HFF-Myc (cell line): ENCODE measurements at regions not wholly inside any gene's neighbourhood (a gene's known extent, or its start where the extent isn't known, plus 50 kb on each side); places are given as distances from the start of the nearest gene placed in this dataset.
"Not testable (repeated sequence)": the region's sequence is repeated elsewhere in the genome, so short reads cannot be mapped to it uniquely, and the experiment has no call there.

Experiments
- DNase-seq: peaks from one replicate; pipeline ENCODE4 v3.0.0-alpha.2; 2011; ENCODE audit warnings: low read depth; ENCODE audit errors: extremely low read depth
- H3K4me3 ChIP-seq: replicated peaks from 2 replicates; pipeline ENCODE4 v1.5.1; 2011; ENCODE audit warnings: low read depth, mild to moderate bottlenecking, control low read depth, low read length
- CTCF ChIP-seq: IDR thresholded peaks from 2 replicates; pipeline ENCODE4 v1.5.1; 2012; ENCODE audit warnings: mild to moderate bottlenecking, low read depth, low read length, control low read depth; ENCODE audit errors: missing control alignments

GRCh38 chr3:39718674-39719595, 90.5 kb upstream of the MYRIP start:
- TF ChIP-seq CTCF, result no peak
- H3K4me3 ChIP-seq, result no peak overlapping the region
- DNase-seq, result peak; percentile 42

GRCh38 chr3:39721076-39721475, 88.3 kb upstream of the MYRIP start:
- H3K4me3 ChIP-seq, result no peak overlapping the region
- TF ChIP-seq CTCF, result no peak
- DNase-seq, result no peak

GRCh38 chr3:39724233-39724846, 85.1 kb upstream of the MYRIP start:
- no peak for DNase-seq
- peak; percentile 6 for TF ChIP-seq CTCF
- no peak overlapping the region for H3K4me3 ChIP-seq

- no peak for TF ChIP-seq CTCF
- no peak for DNase-seq
- H3K4me3 ChIP-seq, result no peak overlapping the region
Measured at GRCh38 chr3:39725321-39725720, 84.1 kb upstream of the MYRIP start.

GRCh38 chr3:39727415-39727814, 82.0 kb upstream of the MYRIP start:
- no peak for DNase-seq
- no peak overlapping the region for H3K4me3 ChIP-seq
- TF ChIP-seq CTCF, result no peak

GRCh38 chr3:39733804-39734203, 75.6 kb upstream of the MYRIP start:
- H3K4me3 ChIP-seq, result no peak overlapping the region
- TF ChIP-seq CTCF, result no peak
- DNase-seq, result no peak

- not testable (repeated sequence) for H3K4me3 ChIP-seq, DNase-seq
Measured at GRCh38 chr3:39739658-39740057, 69.8 kb upstream of the MYRIP start.
